Tibial nerve (tissue), 3 donors: ENCODE measurements at regions not wholly inside any gene's neighbourhood (a gene's known extent, or its start where the extent isn't known, plus 50 kb on each side); places are given as distances from the start of the nearest gene placed in this dataset.

Experiments used
- CTCF ChIP-seq, 5 experiments: fragments of 200-600 bp in 3 of 5; fragments of 450-650 bp in 2 of 5; sonication (generic) in 3 of 5; IDR thresholded peaks; one replicate each; pipeline ENCODE4 v1.5.1; 2016 to 2019; ENCODE audit warnings: antibody characterized with exemption in 5 of 5, mild to moderate bottlenecking in 3 of 5, moderate library complexity in 2 of 5
- POLR2A ChIP-seq, 2 donors: fragments of 450-650 bp; IDR thresholded peaks; one replicate each; pipeline ENCODE4 v1.6.1; 2017; ENCODE audit warnings: antibody characterized with exemption in 2 of 2, mild to moderate bottlenecking in 2 of 2, moderate library complexity in 2 of 2

DNA sequence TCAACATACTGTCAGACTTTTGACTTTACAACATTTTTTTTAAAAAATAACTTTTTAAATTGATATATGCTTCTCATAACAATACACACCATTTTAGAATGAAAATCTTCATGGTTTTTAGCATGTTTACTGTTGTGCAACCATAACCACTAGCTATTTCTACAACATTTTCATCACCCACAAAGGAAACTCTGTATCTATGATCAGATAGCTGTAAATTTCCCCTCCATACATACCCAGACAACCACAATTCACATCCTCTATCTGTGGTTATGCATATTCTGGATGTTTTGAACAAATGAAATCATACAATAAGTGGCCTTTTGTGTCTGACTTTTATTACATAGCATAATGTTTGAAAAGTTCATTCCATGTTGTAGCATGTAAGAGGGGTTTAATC lies 1666.0 kb downstream of the EFNB2 start:
- TF ChIP-seq CTCF (IDR thresholded peaks at IDR 0.05) (no peak), POLR2A (IDR thresholded peaks at IDR 0.05) (no peak)
